HEK293 (cell line): ENCODE measurements at regions not wholly inside any gene's neighbourhood (a gene's known extent, or its start where the extent isn't known, plus 50 kb on each side); places are given as distances from the start of the nearest gene placed in this dataset.

Source experiments
- BCL11A ChIP-seq: fragments of 450-650 bp; formaldehyde crosslinking; IDR thresholded peaks from 2 replicates; pipeline ENCODE4 v1.5.1; 2016; ENCODE audit warnings: low read depth, missing biosample characterization, missing genetic modification characterization
- CTCF ChIP-seq: fragments of 450-650 bp; formaldehyde crosslinking; IDR thresholded peaks from 2 replicates; pipeline ENCODE4 v1.5.1; 2016; ENCODE audit warnings: missing biosample characterization, missing genetic modification characterization
- GLI2 ChIP-seq: fragments of 450-650 bp; formaldehyde crosslinking; IDR thresholded peaks from 2 replicates; pipeline ENCODE4; 2017; ENCODE audit warnings: missing biosample characterization, missing genetic modification characterization, low read depth, borderline replicate concordance
- PRDM1 ChIP-seq: fragments of 450-650 bp; formaldehyde crosslinking; IDR thresholded peaks from 2 replicates; pipeline ENCODE4; 2016; ENCODE audit warnings: missing biosample characterization, missing genetic modification characterization
- SCRT1 ChIP-seq: fragments of 450-650 bp; formaldehyde crosslinking; IDR thresholded peaks from 2 replicates; pipeline ENCODE4 v1.5.1; 2016; ENCODE audit warnings: missing biosample characterization, missing genetic modification characterization, borderline replicate concordance
- ZBTB8A ChIP-seq: fragments of 450-650 bp; formaldehyde crosslinking; IDR thresholded peaks from 2 replicates; pipeline ENCODE4 v1.5.1; 2016; ENCODE audit warnings: missing biosample characterization, missing genetic modification characterization
- ZNF121 ChIP-seq: fragments of 450-650 bp; formaldehyde crosslinking; IDR thresholded peaks from 2 replicates; pipeline ENCODE4 v1.5.1; 2016; ENCODE audit warnings: missing biosample characterization, missing genetic modification characterization
- ZNF138 ChIP-seq: fragments of 450-650 bp; formaldehyde crosslinking; IDR thresholded peaks from 2 replicates; pipeline ENCODE4 v1.5.1; 2016; ENCODE audit warnings: missing biosample characterization, missing genetic modification characterization, borderline replicate concordance
- ZNF311 ChIP-seq: fragments of 450-650 bp; formaldehyde crosslinking; IDR thresholded peaks from 2 replicates; pipeline ENCODE4 v1.5.1; 2017; ENCODE audit warnings: missing biosample characterization, missing genetic modification characterization, borderline replicate concordance
- ZSCAN18 ChIP-seq: fragments of 450-650 bp; formaldehyde crosslinking; IDR thresholded peaks from 2 replicates; pipeline ENCODE4 v1.5.1; 2016; ENCODE audit warnings: missing biosample characterization, missing genetic modification characterization
- ZSCAN30 ChIP-seq: fragments of 450-650 bp; IDR thresholded peaks from 2 replicates; pipeline ENCODE4 v1.5.1; 2018; ENCODE audit warnings: missing biosample characterization, mild to moderate bottlenecking, missing genetic modification characterization, moderate library complexity

- TF ChIP-seq CTCF (tag by site-specific recombination) = no peak
- no peak for TF ChIP-seq GLI2 (tag by site-specific recombination)
- TF ChIP-seq BCL11A (tag by site-specific recombination) = no peak
- TF ChIP-seq ZNF311 = no peak
- TF ChIP-seq ZNF121 (tag by site-specific recombination) = no peak
- no peak for TF ChIP-seq ZSCAN18
- no peak for TF ChIP-seq SCRT1 (tag by site-specific recombination)
- no peak for TF ChIP-seq ZBTB8A
- TF ChIP-seq PRDM1 (tag by site-specific recombination) = no peak
- TF ChIP-seq ZNF138 = no peak
- no peak for TF ChIP-seq ZSCAN30
Measured at GRCh38 chr7:156475666-156476065, 164.9 kb upstream of the RNF32 start.
